Stomach smooth muscle (tissue), 2 donors: ENCODE measurements at regions not wholly inside any gene's neighbourhood (a gene's known extent, or its start where the extent isn't known, plus 50 kb on each side); places are given as distances from the start of the nearest gene placed in this dataset.

Experiments
- H3K27ac ChIP-seq: one replicate; pipeline ENCODE4 v1.7.0; 2013; ENCODE audit warnings: mild to moderate bottlenecking, low read length, inconsistent platforms
- H3K27me3 ChIP-seq, 2 donors: one replicate each; pipeline ENCODE4 v1.7.0; 2013; ENCODE audit warnings: low read length in 2 of 2; ENCODE audit not compliant: insufficient read depth in 2 of 2, control insufficient read depth in 1 of 2
- H3K36me3 ChIP-seq, 2 donors: one replicate each; pipeline ENCODE4 v1.7.0; 2013; ENCODE audit warnings: low read length in 2 of 2; ENCODE audit not compliant: control insufficient read depth in 2 of 2, insufficient read depth in 2 of 2
- H3K4me1 ChIP-seq: one replicate; pipeline ENCODE4 v1.7.0; 2013; ENCODE audit warnings: low read length; ENCODE audit not compliant: control insufficient read depth, insufficient read depth
- H3K4me3 ChIP-seq, 2 donors: one replicate each; pipeline ENCODE4 v1.7.0; 2013; ENCODE audit warnings: low read length in 2 of 2
- H3K9ac ChIP-seq, 2 donors: one replicate each; pipeline ENCODE4 v1.7.0; 2013; ENCODE audit warnings: low read length in 2 of 2, mild to moderate bottlenecking in 1 of 2
- H3K9me3 ChIP-seq, 2 donors: one replicate each; pipeline ENCODE4 v1.7.0; 2013; ENCODE audit warnings: low read length in 2 of 2; ENCODE audit not compliant: control insufficient read depth in 2 of 2
- donor health status: healthy.
- donor health status: Pancreatic carcinoma.

GRCh38 chr5:62152394-62153087 is 153.5 kb upstream of the KIF2A start:
- H3K27ac ChIP-seq: no peak overlapping the region
- no peaks in the 10 kb centered on the region for H3K4me1 ChIP-seq
- no peak overlapping the region for H3K4me3 ChIP-seq
- no peaks in the 10 kb centered on the region for H3K36me3 ChIP-seq
- no peak overlapping the region for H3K9ac ChIP-seq
- H3K9me3 ChIP-seq: peaks cover 4 to 9% of the 10 kb centered on the region in 2 donors
- H3K27me3 ChIP-seq: no peaks in the 10 kb centered on the region

- Histone ChIP-seq H3K27me3 (no peaks in the 10 kb centered on the region), H3K36me3 (no peaks in the 10 kb centered on the region), H3K27ac (no peak overlapping the region), H3K9ac (no peak overlapping the region), H3K9me3 (peaks cover 4 to 9% of the 10 kb centered on the region in 2 donors), H3K4me3 (no peak overlapping the region), H3K4me1 (no peaks in the 10 kb centered on the region)
Observed at GRCh38 chr5:62154758-62155157, 151.2 kb upstream of the KIF2A start.

DNA sequence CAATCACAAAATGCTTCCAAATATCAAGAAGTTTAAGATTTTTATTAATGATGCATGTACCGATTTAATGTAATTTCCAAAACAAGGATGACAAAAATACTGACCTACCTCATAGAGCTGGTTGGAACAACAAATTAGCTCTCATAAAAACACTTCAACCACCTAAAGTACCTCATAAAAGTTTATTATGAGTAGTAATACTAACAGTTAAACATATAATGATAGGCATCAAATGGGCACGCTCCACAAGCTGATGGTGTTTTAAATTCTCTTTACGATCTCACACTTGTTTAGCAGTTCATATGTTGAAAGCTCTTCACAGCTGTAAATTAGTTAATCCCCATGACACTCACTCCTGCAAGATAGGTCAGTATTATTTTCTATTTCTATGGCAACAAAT is 150.0 kb upstream of the KIF2A start:
- Histone ChIP-seq H3K4me1 (no peaks in the 10 kb centered on the region), H3K4me3 (no peak overlapping the region), H3K9me3 (peaks cover 4 to 9% of the 10 kb centered on the region in 2 donors), H3K36me3 (no peaks in the 10 kb centered on the region), H3K27me3 (no peaks in the 10 kb centered on the region), H3K27ac (no peak overlapping the region), H3K9ac (no peak overlapping the region)

- H3K4me3 ChIP-seq: no peak overlapping the region
- no peak overlapping the region for H3K27ac ChIP-seq
- H3K4me1 ChIP-seq: no peaks in the 10 kb centered on the region
- H3K27me3 ChIP-seq: peaks cover 0 to under 1% of the 10 kb centered on the region in 2 donors
- H3K9ac ChIP-seq: no peak overlapping the region
- no peaks in the 10 kb centered on the region for H3K9me3 ChIP-seq
- H3K36me3 ChIP-seq: no peaks in the 10 kb centered on the region
Observed at GRCh38 chr5:62167561-62168057, 138.4 kb upstream of the KIF2A start.

- Histone ChIP-seq H3K9me3 (no peaks in the 10 kb centered on the region), H3K36me3 (no peaks in the 10 kb centered on the region), H3K27me3 (peaks cover 0 to 2% of the 10 kb centered on the region in 2 donors)
Observed at GRCh38 chr5:62168506-62169281, 137.3 kb upstream of the KIF2A start.

GRCh38 chr5:62178258-62178657 is 127.7 kb upstream of the KIF2A start:
- H3K36me3 ChIP-seq: no peaks in the 10 kb centered on the region
- H3K4me1 ChIP-seq: no peaks in the 10 kb centered on the region
- H3K27me3 ChIP-seq: no peaks in the 10 kb centered on the region
- no peak overlapping the region for H3K9ac ChIP-seq
- no peak overlapping the region for H3K27ac ChIP-seq
- H3K4me3 ChIP-seq: no peak overlapping the region
- no peaks in the 10 kb centered on the region for H3K9me3 ChIP-seq

More at GRCh38 chr5:62168506-62169281, 137.3 kb upstream of the KIF2A start:
- Histone ChIP-seq H3K4me3 (no peak overlapping the region), H3K27ac (no peak overlapping the region), H3K4me1 (no peaks in the 10 kb centered on the region), H3K9ac (no peak overlapping the region)

GRCh38 chr5:62182802-62183201 is 123.2 kb upstream of the KIF2A start:
- Histone ChIP-seq H3K9me3 (no peaks in the 10 kb centered on the region), H3K4me1 (no peaks in the 10 kb centered on the region), H3K27ac (no peak overlapping the region), H3K4me3 (no peak overlapping the region), H3K9ac (no peak overlapping the region), H3K27me3 (no peaks in the 10 kb centered on the region), H3K36me3 (no peaks in the 10 kb centered on the region)

GRCh38 chr5:62183727-62184126 is 122.3 kb upstream of the KIF2A start:
- Histone ChIP-seq H3K27ac (no peak overlapping the region), H3K4me1 (no peaks in the 10 kb centered on the region), H3K36me3 (no peaks in the 10 kb centered on the region), H3K27me3 (no peaks in the 10 kb centered on the region), H3K4me3 (no peak overlapping the region), H3K9me3 (no peaks in the 10 kb centered on the region), H3K9ac (no peak overlapping the region)

- H3K4me3 ChIP-seq: no peak overlapping the region
- H3K27ac ChIP-seq: no peak overlapping the region
- H3K9ac ChIP-seq: no peak overlapping the region
- H3K4me1 ChIP-seq: no peaks in the 10 kb centered on the region
- H3K9me3 ChIP-seq: no peaks in the 10 kb centered on the region
- H3K36me3 ChIP-seq: no peaks in the 10 kb centered on the region
- H3K27me3 ChIP-seq: no peaks in the 10 kb centered on the region
Observed at GRCh38 chr5:62184444-62184843, 121.6 kb upstream of the KIF2A start.

DNA sequence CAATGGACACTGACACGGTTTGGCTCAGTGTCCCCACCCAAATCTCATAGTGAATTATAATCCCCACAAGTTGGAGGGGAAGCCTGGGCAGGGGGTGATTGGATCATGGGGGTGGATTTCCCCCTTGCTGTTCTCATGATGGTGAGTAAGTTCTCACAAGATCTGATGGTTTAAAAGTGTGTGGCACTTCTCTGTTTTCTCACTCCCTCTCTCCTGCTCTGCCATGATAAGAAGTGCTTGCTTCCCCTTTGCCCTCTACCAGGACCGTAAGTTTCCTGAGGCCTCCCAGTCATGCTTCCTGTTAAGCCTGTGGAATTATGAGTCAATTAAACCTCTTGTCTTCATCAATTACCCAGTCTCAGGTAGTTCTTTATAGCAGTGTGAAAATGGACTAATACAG is 115.8 kb upstream of the KIF2A start:
- H3K27me3 ChIP-seq: no peaks in the 10 kb centered on the region
- H3K4me3 ChIP-seq: no peak overlapping the region
- H3K9ac ChIP-seq: no peak overlapping the region
- H3K27ac ChIP-seq: no peak overlapping the region
- no peaks in the 10 kb centered on the region for H3K36me3 ChIP-seq
- no peaks in the 10 kb centered on the region for H3K4me1 ChIP-seq
- peaks cover 0 to 2% of the 10 kb centered on the region in 2 donors for H3K9me3 ChIP-seq

DNA sequence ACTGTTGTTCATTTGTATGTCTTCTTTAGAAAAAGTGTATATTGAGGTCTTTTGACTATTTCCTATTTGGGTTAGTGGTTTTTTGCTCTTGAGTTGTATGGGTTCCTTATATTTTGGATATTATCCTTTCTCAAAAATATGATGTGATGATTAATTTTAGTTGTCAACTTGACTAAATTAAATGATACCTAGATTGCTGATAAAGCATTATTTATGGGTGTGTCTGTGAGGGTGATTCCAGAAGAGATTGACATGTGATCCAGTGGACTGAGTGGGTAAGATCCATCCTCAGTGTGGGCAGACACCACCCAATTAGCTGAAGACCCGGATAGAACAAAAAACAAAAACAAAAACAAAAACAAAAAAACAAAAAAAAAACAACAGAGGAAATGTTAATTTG is 115.1 kb upstream of the KIF2A start:
- no peak overlapping the region for H3K27ac ChIP-seq
- peaks cover 0 to 2% of the 10 kb centered on the region in 2 donors for H3K9me3 ChIP-seq
- no peaks in the 10 kb centered on the region for H3K36me3 ChIP-seq
- H3K4me1 ChIP-seq: no peaks in the 10 kb centered on the region
- H3K4me3 ChIP-seq: no peak overlapping the region
- H3K27me3 ChIP-seq: no peaks in the 10 kb centered on the region
- no peak overlapping the region for H3K9ac ChIP-seq
